ENCODE measurements at regions not wholly inside any gene's neighbourhood (a gene's known extent, or its start where the extent isn't known, plus 50 kb on each side); places are given as distances from the start of the nearest gene placed in this dataset.
A peak's percentile ranks its signal among the peaks of the same experiment; 100 is the strongest.

DNA sequence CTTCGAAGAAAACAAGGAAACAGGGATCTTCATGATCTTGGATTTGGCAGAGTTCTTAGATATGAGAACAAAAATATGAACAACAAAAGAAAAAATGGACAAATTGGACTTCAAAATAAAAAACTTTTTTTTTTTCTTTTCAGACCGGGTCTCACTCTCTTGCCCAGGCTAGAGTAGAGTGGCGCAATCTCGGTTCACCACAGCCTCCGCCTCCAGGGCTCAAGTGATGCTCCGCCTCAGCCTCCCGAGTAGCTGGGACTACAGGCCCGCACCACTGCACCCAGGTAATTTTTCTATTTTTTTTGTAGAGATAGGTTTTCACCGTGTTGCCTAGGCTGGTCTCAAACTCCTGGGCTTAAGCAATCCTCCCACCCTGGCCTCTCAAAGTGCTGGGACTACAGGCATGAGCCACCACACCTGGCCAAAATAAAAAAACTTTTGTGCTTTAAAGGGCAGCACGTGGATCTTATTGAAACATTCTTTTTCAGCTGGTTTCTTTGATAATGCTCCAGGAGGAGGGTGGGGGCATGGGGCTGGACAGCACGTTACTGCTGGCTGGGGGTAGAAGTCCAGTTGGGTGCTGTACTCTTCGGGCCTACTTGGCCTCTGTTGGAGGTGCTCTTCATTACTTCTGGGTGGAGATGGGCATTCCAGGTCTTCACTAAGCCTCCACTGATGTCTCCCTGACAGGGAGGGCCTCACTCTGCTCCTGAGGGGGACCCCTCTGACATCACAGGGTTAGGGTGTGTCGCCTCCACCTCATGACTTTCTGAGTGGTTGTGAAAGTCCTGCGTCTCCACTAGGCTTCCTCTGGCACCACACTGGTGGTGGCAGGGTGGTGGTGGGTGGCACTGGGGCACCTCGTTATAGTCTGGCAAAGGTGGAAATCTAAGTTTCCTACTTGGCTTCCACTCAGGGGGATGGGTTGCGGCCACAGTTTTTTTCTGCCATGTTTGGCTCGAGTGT, 150.5 kb upstream of the XPO1 start:
- Histone ChIP-seq H2BK20ac (ENCODE audit: low read length) (no peak overlapping the region), H3K4me3 (ENCODE audit: extremely low read depth in 1 of 4, insufficient read depth in 2 of 4, low read depth in 3 of 4, low read length in 4 of 4) (no peak overlapping the region), H4K20me1 (replicated peaks in 1 of 2; ENCODE audit: control insufficient read depth in 1 of 2, insufficient read depth in 2 of 2, low read length in 2 of 2) (no peaks in the 10 kb centered on the region), H2BK12ac (ENCODE audit: low read depth, low read length) (no peak overlapping the region), H2AFZ (ENCODE audit: low read length) (no peak overlapping the region), H2BK5ac (ENCODE audit: low read depth, low read length) (no peak overlapping the region), H3K79me1 (ENCODE audit: low read depth, low read length) (no peaks in the 10 kb centered on the region), H3K23me2 (ENCODE audit: low read depth, low read length) (no peaks in the 10 kb centered on the region), H4K91ac (replicated peaks; ENCODE audit: insufficient read length, low read length) (no peak overlapping the region), H3K4me1 (replicated peaks in 1 of 4; ENCODE audit: control insufficient read depth in 3 of 4, insufficient read depth in 4 of 4, low read length in 3 of 4) (no peaks in the 10 kb centered on the region), H2AK5ac (ENCODE audit: low read depth, low read length) (no peak overlapping the region), H3K27me3 (replicated peaks in 1 of 4; ENCODE audit: control insufficient read depth in 3 of 4, extremely low read depth in 1 of 4, insufficient read depth in 3 of 4, low read length in 3 of 4) (no peaks in the 10 kb centered on the region), H3K4ac (replicated peaks; ENCODE audit: insufficient read length, low read depth, low read length) (no peak overlapping the region), H3K36me3 (ENCODE audit: control insufficient read depth in 2 of 4, insufficient read depth in 4 of 4, low read length in 3 of 4) (no peaks in the 10 kb centered on the region), H3K27ac (ENCODE audit: low read depth, low read length) (no peak overlapping the region), H2BK15ac (ENCODE audit: low read length) (no peak overlapping the region), H4K8ac (ENCODE audit: extremely low read depth, insufficient read depth, low read length) (no peak overlapping the region), H3K9ac (replicated peaks in 1 of 4; ENCODE audit: extremely low read depth in 1 of 4, low read depth in 3 of 4, low read length in 3 of 4) (no peak overlapping the region), H2BK120ac (replicated peaks; ENCODE audit: low read depth, low read length) (no peak overlapping the region), H3K56ac (replicated peaks; ENCODE audit: insufficient read length, low read depth, low read length) (no peak overlapping the region), H3K4me2 (ENCODE audit: insufficient read depth in 1 of 2, low read depth in 2 of 2, low read length in 2 of 2) (no peak overlapping the region), H3K79me2 (ENCODE audit: control insufficient read depth in 1 of 2, insufficient read depth in 2 of 2, low read length in 2 of 2) (no peaks in the 10 kb centered on the region), H3K23ac (ENCODE audit: insufficient read length) (no peak overlapping the region), H3K9me3 (ENCODE audit: insufficient read depth in 2 of 2, low read depth in 1 of 2, low read length in 1 of 2) (no peaks in the 10 kb centered on the region), H3K14ac (ENCODE audit: insufficient read length) (no peak overlapping the region), H3K18ac (ENCODE audit: extremely low read depth, low read length) (no peak overlapping the region), H4K5ac (ENCODE audit: insufficient read length, low read depth, low read length) (no peak overlapping the region)
- ChIA-PET CTCF (ENCODE audit: partially characterized antibody) (interaction anchor here (0.6 kb wide), 1 partner anchor 282 kb away, joined by 6 read pairs; no protein-coding TSS in a partner anchor), POLR2A (ENCODE audit: partially characterized antibody) (no interaction called here)
- 89% methylated on average over 17 of the region's 17 CpGs; no CpG with 5 or more reads in 1 of the 2 experiments for WGBS, 2 experiments (ENCODE audit: extremely low coverage in 1 of 2, insufficient coverage in 1 of 2, insufficient read length in 1 of 2, insufficient replicate concordance in 2 of 2, low coverage in 1 of 2, low lambda C conversion rate in 2 of 2, missing lambda C conversion rate in 1 of 2)
- FAIRE-seq (no peak), DNase-seq (ENCODE audit: low read depth in 1 of 2, low spot score in 2 of 2) (peak in 1 of 2 experiments; percentile 33)
- peak; percentile 49; the same call in 1 of the 2 replicates for TF ChIP-seq CEBPB (IDR thresholded peaks at IDR 0.05; ENCODE audit: low read depth, low read length)
- no peak for TF ChIP-seq SP1 (IDR thresholded peaks at IDR 0.05; ENCODE audit: low read depth, low read length)

All from H1 (cell line).